Glutamatergic neuron (in vitro differentiated cells): ENCODE measurements at regions not wholly inside any gene's neighbourhood (a gene's known extent, or its start where the extent isn't known, plus 50 kb on each side); places are given as distances from the start of the nearest gene placed in this dataset.
A peak's percentile ranks its signal among the peaks of the same experiment; 100 is the strongest.

Experiments
- DNase-seq: peaks from one replicate; pipeline ENCODE4 v3.0.0; 2022
- H3K27ac Mint-ChIP-seq: one replicate; pipeline ENCODE4 v1.8.0; 2020; ENCODE audit warnings: mild to moderate bottlenecking, mixed read lengths, inconsistent platforms; ENCODE audit not compliant: unreplicated experiment
- H3K27me3 Mint-ChIP-seq: one replicate; pipeline ENCODE4 v1.8.0; 2020; ENCODE audit warnings: mild to moderate bottlenecking, moderate library complexity, mixed read lengths, inconsistent platforms; ENCODE audit not compliant: unreplicated experiment
- H3K36me3 Mint-ChIP-seq: one replicate; pipeline ENCODE4 v1.8.0; 2020; ENCODE audit warnings: mild to moderate bottlenecking, mixed read lengths, inconsistent platforms; ENCODE audit not compliant: unreplicated experiment
- H3K4me1 Mint-ChIP-seq: one replicate; pipeline ENCODE4 v1.8.0; 2020; ENCODE audit warnings: mild to moderate bottlenecking, low read depth, mixed read lengths, inconsistent platforms; ENCODE audit not compliant: unreplicated experiment
- H3K4me3 Mint-ChIP-seq: one replicate; pipeline ENCODE4 v1.8.0; 2020; ENCODE audit warnings: mild to moderate bottlenecking, mixed read lengths, inconsistent platforms; ENCODE audit not compliant: unreplicated experiment
- H3K9me3 Mint-ChIP-seq: one replicate; pipeline ENCODE4 v1.8.0; 2020; ENCODE audit warnings: mild to moderate bottlenecking, moderate library complexity, mixed read lengths, inconsistent platforms; ENCODE audit not compliant: unreplicated experiment
- TF ChIP-seq, protein P1 (sequence below): fragments of 200-600 bp; sonication (generic); IDR thresholded peaks from one replicate; pipeline ENCODE4 v1.5.0; 2021; ENCODE audit not compliant: partially characterized antibody, unreplicated experiment

DNA sequence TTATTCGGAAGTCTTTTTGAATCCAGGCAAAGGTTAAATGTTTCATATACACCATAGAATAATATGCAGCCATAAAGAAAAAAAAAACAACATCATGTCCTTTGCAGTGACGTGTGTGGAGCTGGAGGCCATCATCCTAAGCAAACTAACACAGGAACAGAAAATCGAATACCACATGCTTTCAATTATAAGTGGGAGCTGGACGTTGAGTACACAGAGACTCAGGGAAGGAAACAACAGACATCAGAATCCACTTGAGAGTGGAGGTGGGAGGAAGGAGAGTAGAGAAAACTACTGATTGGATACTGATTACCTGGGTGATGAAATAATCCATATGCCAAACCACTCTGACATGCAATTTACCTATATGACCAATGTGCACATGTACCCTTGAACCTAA lies 293.4 kb downstream of the KLF6 start:
- Mint-ChIP-seq H3K9me3 (no peaks in the 10 kb centered on the region), H3K36me3 (peaks cover 13% of the 10 kb centered on the region), H3K27ac (no peak overlapping the region), H3K4me3 (no peak overlapping the region), H3K27me3 (peaks cover 1% of the 10 kb centered on the region), H3K4me1 (peaks cover 9% of the 10 kb centered on the region)
- DNase-seq: no peak
- TF ChIP-seq, protein P1, sequence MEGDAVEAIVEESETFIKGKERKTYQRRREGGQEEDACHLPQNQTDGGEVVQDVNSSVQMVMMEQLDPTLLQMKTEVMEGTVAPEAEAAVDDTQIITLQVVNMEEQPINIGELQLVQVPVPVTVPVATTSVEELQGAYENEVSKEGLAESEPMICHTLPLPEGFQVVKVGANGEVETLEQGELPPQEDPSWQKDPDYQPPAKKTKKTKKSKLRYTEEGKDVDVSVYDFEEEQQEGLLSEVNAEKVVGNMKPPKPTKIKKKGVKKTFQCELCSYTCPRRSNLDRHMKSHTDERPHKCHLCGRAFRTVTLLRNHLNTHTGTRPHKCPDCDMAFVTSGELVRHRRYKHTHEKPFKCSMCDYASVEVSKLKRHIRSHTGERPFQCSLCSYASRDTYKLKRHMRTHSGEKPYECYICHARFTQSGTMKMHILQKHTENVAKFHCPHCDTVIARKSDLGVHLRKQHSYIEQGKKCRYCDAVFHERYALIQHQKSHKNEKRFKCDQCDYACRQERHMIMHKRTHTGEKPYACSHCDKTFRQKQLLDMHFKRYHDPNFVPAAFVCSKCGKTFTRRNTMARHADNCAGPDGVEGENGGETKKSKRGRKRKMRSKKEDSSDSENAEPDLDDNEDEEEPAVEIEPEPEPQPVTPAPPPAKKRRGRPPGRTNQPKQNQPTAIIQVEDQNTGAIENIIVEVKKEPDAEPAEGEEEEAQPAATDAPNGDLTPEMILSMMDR: no peak

DNA sequence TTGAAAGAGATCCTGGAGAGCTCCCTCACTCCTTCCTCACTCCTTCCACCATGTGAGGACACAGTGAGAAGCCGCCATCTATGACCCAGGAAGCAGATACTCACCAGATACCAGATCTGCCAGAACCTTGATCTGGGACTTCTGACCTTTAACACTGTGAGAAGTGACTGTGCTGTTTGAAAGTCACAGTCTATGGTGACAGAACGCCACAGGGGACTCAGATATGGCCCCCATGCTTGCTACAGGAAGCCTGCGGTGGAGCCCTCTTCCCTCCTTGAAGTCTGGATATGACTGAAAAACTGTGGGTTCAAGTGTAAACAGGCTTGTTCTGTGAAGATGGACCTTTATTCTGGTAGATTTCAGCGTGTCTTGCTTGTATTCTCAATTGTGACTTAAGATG lies 297.8 kb downstream of the KLF6 start:
- Mint-ChIP-seq H3K9me3 (peaks cover 3% of the 10 kb centered on the region), H3K4me3 (no peak overlapping the region), H3K27me3 (peaks cover 4% of the 10 kb centered on the region), H3K36me3 (peaks cover 13% of the 10 kb centered on the region), H3K4me1 (peaks cover 14% of the 10 kb centered on the region), H3K27ac (no peak overlapping the region)
- no peak for DNase-seq
- TF ChIP-seq, protein P1: no peak

DNA sequence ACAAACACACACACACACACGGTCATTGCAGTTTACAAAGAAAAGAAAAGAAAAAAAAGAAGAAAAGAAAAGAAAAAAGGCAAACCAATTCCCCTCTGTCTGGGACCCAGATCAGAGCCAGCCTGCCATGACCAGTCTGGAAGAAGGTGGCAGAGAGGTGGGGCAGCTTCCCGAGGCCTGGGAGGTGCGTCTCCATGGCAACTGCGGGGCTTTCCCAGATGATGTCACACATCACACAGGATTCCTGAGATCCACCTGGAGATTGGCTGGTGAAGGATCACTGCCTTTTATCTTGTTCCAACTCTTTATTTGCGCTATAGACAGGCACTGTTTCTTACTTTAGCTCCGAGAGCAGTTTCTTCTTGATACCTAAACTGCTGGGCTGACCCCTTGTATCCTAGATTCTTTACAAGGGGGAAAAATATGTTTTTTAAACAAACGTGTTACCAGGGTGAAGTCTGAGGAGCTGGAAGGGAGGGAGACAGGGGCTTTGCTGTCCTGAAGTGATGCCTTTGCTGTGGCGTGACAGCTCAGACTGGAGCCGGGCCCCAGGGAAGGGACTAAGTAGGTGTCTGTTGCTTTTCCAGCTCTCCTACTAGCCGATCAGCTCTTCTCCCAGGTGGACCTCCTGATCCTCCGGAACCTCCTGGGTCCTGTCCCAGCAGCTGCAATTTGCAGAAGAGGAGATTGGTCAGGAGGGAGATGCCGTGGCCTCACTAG lies 298.5 kb downstream of the KLF6 start:
- peaks cover 3% of the 10 kb centered on the region for H3K9me3 Mint-ChIP-seq
- H3K27me3 Mint-ChIP-seq: peaks cover 4% of the 10 kb centered on the region
- H3K4me3 Mint-ChIP-seq: no peak overlapping the region
- TF ChIP-seq, protein P1: no peak
- peaks cover 16% of the 10 kb centered on the region for H3K4me1 Mint-ChIP-seq
- peaks cover 13% of the 10 kb centered on the region for H3K36me3 Mint-ChIP-seq
- no peak overlapping the region for H3K27ac Mint-ChIP-seq
- peak; percentile 54 for DNase-seq

DNA sequence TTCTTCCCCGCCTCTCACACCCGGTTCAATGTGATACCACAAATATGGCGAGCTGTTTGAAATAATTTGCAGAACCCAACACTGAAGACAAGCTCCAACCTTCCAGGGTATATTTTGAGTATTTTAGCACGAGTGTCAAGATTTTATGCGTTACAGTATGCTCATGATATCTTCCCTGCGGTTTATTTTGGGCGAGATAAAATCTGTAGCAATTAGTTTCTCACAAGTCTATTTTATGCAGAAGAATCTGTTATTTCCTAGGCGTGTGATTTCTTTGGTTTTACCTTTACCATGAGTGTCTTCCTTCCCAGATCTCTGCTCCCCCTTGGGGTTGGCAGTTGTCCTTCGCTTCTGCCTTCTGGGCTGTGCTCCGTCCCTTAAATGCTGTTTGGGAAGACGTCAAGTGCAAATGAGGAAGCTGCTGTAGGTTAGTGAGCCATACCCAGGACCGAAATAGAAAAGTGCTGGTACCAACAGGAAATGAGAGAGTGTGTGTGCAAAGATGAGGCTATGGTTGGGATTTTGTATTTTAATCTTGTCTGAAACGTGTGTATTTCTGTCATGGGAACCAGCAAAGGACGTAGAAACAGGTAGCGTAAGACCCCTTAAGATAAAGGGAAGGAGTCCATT lies 299.8 kb downstream of the KLF6 start:
- Mint-ChIP-seq H3K9me3 (peaks cover 3% of the 10 kb centered on the region), H3K4me1 (peaks cover 16% of the 10 kb centered on the region), H3K4me3 (no peak overlapping the region), H3K27ac (no peak overlapping the region), H3K27me3 (peaks cover 3% of the 10 kb centered on the region), H3K36me3 (peaks cover 12% of the 10 kb centered on the region)
- TF ChIP-seq, protein P1: no peak
- DNase-seq: no peak

DNA sequence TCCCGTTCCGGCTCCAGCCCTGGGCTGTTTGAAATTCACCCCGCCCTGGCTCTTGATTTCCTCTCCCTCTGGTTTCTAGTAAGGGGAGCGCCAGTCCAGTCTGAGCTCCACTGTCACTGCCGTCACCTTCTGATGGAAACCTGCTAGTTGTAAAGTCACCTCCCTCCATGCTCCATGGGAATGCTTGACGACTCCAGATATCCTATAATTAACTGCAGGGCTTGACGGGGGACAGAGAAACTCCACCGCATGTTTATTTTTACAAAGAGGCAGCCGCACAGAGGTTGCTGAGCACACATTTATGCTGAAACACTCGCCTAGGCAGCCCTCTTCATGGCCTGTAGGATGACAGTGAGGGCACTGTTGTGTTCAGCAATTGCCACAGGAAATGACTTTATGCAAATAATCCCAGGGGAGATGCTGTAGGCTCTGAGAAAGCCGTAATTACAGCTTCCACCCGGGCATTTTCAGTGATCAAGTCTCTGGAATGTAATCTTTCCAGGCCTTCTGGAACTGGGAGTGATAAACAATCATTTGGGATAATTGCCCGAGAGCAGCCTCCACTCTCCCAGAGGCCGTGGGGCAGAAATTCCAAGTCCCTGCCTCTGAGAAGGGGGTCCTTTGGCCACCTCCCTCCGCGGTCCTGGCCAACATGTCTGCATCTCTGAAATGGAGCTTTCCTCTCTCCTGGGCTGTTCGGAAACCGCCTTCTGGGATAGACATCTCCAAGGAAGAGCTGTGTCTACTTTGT lies 300.5 kb downstream of the KLF6 start:
- TF ChIP-seq, protein P1: no peak
- Mint-ChIP-seq H3K36me3 (peaks cover 12% of the 10 kb centered on the region), H3K27ac (no peak overlapping the region), H3K4me1 (peaks cover 16% of the 10 kb centered on the region), H3K4me3 (no peak overlapping the region), H3K9me3 (peaks cover 3% of the 10 kb centered on the region), H3K27me3 (peaks cover 3% of the 10 kb centered on the region)
- no peak for DNase-seq
